SK-N-MC (cell line): ENCODE measurements at regions not wholly inside any gene's neighbourhood (a gene's known extent, or its start where the extent isn't known, plus 50 kb on each side); places are given as distances from the start of the nearest gene placed in this dataset.

Experiments
- EZH2 ChIP-seq: fragments of 200-600 bp; sonication (generic); IDR thresholded peaks from one replicate; pipeline ENCODE4 v1.6.1; 2017; ENCODE audit warnings: antibody characterized with exemption
- POLR2AphosphoS5 ChIP-seq: IDR thresholded peaks from 2 replicates; pipeline ENCODE4 v1.6.1; 2012; ENCODE audit warnings: mild to moderate bottlenecking, low read depth, low read length, borderline replicate concordance

DNA sequence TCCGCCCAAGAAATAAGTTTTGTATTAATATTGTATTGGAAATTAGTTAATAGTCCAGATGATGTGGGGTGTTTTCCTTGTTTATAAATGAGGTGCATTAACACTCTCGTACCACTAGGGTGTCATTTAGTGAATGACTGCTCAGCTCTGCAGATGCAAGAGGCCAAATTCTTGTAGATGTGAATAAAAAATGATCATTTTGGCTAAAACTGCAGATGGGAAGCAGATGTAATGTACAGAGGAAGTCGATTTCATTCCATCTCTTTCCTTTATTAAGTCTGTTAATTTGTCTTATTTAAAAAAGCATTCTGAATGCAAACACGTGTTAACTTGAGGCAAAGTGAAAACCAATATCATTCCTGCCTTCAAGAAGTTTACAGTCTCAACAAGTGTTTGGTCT, 108.1 kb downstream of the DHX15 start:
- no peak for TF ChIP-seq EZH2
- no peak for TF ChIP-seq POLR2AphosphoS5
